NCI-H1092 treated with DMSO at 0.1 percent for 48 hours (cell line): ENCODE measurements at regions not wholly inside any gene's neighbourhood (a gene's known extent, or its start where the extent isn't known, plus 50 kb on each side); places are given as distances from the start of the nearest gene placed in this dataset.

Experiments
- DNase-seq: peaks from one replicate; lab custom pipeline; 2025; lab: John Stamatoyannopoulos, UW

GRCh38 chr13:31896427-31896826, 135.1 kb upstream of the FRY start:
- DNase-seq: no peak

GRCh38 chr13:31898378-31899071, 133.0 kb upstream of the FRY start:
- DNase-seq: no peak

- no peak for DNase-seq
These were observed 129.6 kb upstream of the FRY start for GRCh38 chr13:31901985-31902384.

GRCh38 chr13:31903111-31903815, 128.3 kb upstream of the FRY start:
- no peak for DNase-seq

- DNase-seq: no peak
These were observed 126.4 kb upstream of the FRY start for GRCh38 chr13:31904941-31905824.

- DNase-seq: no peak
These were observed 125.6 kb upstream of the FRY start for GRCh38 chr13:31905961-31906360.

- DNase-seq: no peak
These were observed 122.7 kb upstream of the FRY start for GRCh38 chr13:31908696-31909411.

GRCh38 chr13:31909864-31910551, 121.6 kb upstream of the FRY start:
- DNase-seq: peak; percentile 47

- no peak for DNase-seq
These were observed 120.9 kb upstream of the FRY start for GRCh38 chr13:31910633-31911032.

GRCh38 chr13:31912647-31913401, 118.8 kb upstream of the FRY start:
- DNase-seq: no peak

- DNase-seq: no peak
These were observed 118.1 kb upstream of the FRY start for GRCh38 chr13:31913459-31913858.

GRCh38 chr13:31914843-31915242, 116.7 kb upstream of the FRY start:
- DNase-seq: no peak

- no peak for DNase-seq
These were observed 112.9 kb upstream of the FRY start for GRCh38 chr13:31918707-31919106.

- DNase-seq: no peak
These were observed 112.3 kb upstream of the FRY start for GRCh38 chr13:31919241-31919640.

GRCh38 chr13:31919971-31920726, 111.4 kb upstream of the FRY start:
- DNase-seq: no peak

GRCh38 chr13:31920727-31921100, 110.9 kb upstream of the FRY start:
- DNase-seq: no peak

GRCh38 chr13:31922724-31923123, 108.8 kb upstream of the FRY start:
- DNase-seq: no peak

GRCh38 chr13:31923134-31923763, 108.3 kb upstream of the FRY start:
- no peak for DNase-seq

GRCh38 chr13:31925079-31925478, 106.5 kb upstream of the FRY start:
- no peak for DNase-seq
